GM12878 (cell line): ENCODE measurements at regions not wholly inside any gene's neighbourhood (a gene's known extent, or its start where the extent isn't known, plus 50 kb on each side); places are given as distances from the start of the nearest gene placed in this dataset.

Experiments
- BCLAF1 ChIP-seq: fragments of 450-650 bp; IDR thresholded peaks from 2 replicates; pipeline ENCODE4 v1.6.1; 2017; ENCODE audit warnings: antibody characterized with exemption, mild to moderate bottlenecking, moderate library complexity
- CBX5 ChIP-seq: sonication (generic); IDR thresholded peaks from 2 replicates; pipeline ENCODE4 v1.6.1; 2016; ENCODE audit warnings: low read depth, moderate library complexity, mild to moderate bottlenecking, inconsistent platforms
- CREB1 ChIP-seq: IDR thresholded peaks from 2 replicates; pipeline ENCODE4 v1.6.1; 2012; ENCODE audit warnings: low read depth, mild to moderate bottlenecking, inconsistent platforms
- EZH2 ChIP-seq: IDR thresholded peaks from 2 replicates; pipeline ENCODE4 v1.6.1; 2012; ENCODE audit warnings: low read depth, mild to moderate bottlenecking, control low read depth, inconsistent platforms, low read length, borderline replicate concordance; ENCODE audit not compliant: control insufficient read depth
- IKZF2 ChIP-seq, 2 experiments: fragments of 450-650 bp; IDR thresholded peaks; 2 replicates each; pipeline ENCODE4 v1.6.1; 2017; ENCODE audit warnings: mild to moderate bottlenecking in 2 of 2, moderate library complexity in 2 of 2
- POLR2A ChIP-seq: IDR thresholded peaks from 2 replicates; pipeline ENCODE4 v1.6.1; 2011; ENCODE audit warnings: low read depth, mild to moderate bottlenecking, low read length
- RAD21 ChIP-seq: IDR thresholded peaks from 2 replicates; pipeline ENCODE4 v1.6.1; 2011; ENCODE audit warnings: mild to moderate bottlenecking, low read depth, low read length, moderate library complexity; ENCODE audit not compliant: insufficient read depth
- SP1 ChIP-seq: IDR thresholded peaks from one replicate; pipeline ENCODE4 v1.6.1; 2011; ENCODE audit warnings: low read depth, low read length
- STAT1 ChIP-seq: fragments of 450-650 bp; conservative IDR thresholded peaks from 2 replicates; pipeline ENCODE4 v1.6.1; 2014; ENCODE audit warnings: antibody characterized with exemption, mild to moderate bottlenecking
- TAF1 ChIP-seq: IDR thresholded peaks from 2 replicates; pipeline ENCODE4 v1.6.1; 2011; ENCODE audit warnings: mild to moderate bottlenecking, low read depth, low read length, borderline replicate concordance
- USF2 ChIP-seq: IDR thresholded peaks from 2 replicates; pipeline ENCODE4 v1.6.1; 2011; ENCODE audit warnings: low read depth, low read length, improper control_type of control experiment, borderline replicate concordance
- TF ChIP-seq, protein P1 (sequence below), 3 experiments: IDR thresholded peaks in 2 of 3; conservative IDR thresholded peaks in 1 of 3; 2 replicates each; pipeline ENCODE4 v1.5.1; 2011; ENCODE audit warnings: low read depth in 3 of 3, low read length in 3 of 3, mild to moderate bottlenecking in 3 of 3, control low read depth in 2 of 3, moderate library complexity in 2 of 3, inconsistent platforms in 1 of 3, mixed read lengths in 1 of 3; ENCODE audit not compliant: control insufficient read depth in 2 of 3, insufficient read depth in 1 of 3; ENCODE audit errors: extremely low read depth in 1 of 3
- TF ChIP-seq, protein P2 (sequence below): IDR thresholded peaks from 2 replicates; pipeline ENCODE4 v1.6.1; 2011; ENCODE audit warnings: mild to moderate bottlenecking, low read depth, low read length, moderate library complexity; ENCODE audit not compliant: insufficient replicate concordance

- TF ChIP-seq, protein P1, sequence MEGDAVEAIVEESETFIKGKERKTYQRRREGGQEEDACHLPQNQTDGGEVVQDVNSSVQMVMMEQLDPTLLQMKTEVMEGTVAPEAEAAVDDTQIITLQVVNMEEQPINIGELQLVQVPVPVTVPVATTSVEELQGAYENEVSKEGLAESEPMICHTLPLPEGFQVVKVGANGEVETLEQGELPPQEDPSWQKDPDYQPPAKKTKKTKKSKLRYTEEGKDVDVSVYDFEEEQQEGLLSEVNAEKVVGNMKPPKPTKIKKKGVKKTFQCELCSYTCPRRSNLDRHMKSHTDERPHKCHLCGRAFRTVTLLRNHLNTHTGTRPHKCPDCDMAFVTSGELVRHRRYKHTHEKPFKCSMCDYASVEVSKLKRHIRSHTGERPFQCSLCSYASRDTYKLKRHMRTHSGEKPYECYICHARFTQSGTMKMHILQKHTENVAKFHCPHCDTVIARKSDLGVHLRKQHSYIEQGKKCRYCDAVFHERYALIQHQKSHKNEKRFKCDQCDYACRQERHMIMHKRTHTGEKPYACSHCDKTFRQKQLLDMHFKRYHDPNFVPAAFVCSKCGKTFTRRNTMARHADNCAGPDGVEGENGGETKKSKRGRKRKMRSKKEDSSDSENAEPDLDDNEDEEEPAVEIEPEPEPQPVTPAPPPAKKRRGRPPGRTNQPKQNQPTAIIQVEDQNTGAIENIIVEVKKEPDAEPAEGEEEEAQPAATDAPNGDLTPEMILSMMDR (IDR thresholded peaks at IDR 0.05 in 2 of 3, conservative IDR thresholded peaks at IDR 0.05 in 1 of 3; ENCODE audit: control insufficient read depth in 2 of 3, extremely low read depth in 1 of 3, insufficient read depth in 1 of 3, low read depth in 3 of 3, low read length in 3 of 3): no peak
- TF ChIP-seq TAF1 (no peak), USF2 (no peak), EZH2 (no peak), SP1 (no peak), CBX5 (no peak), RAD21 (no peak), BCLAF1 (no peak), STAT1 (no peak), IKZF2 (IDR thresholded peaks at IDR 0.05) (no peak), CREB1 (no peak), POLR2A (no peak)
- TF ChIP-seq, protein P2, sequence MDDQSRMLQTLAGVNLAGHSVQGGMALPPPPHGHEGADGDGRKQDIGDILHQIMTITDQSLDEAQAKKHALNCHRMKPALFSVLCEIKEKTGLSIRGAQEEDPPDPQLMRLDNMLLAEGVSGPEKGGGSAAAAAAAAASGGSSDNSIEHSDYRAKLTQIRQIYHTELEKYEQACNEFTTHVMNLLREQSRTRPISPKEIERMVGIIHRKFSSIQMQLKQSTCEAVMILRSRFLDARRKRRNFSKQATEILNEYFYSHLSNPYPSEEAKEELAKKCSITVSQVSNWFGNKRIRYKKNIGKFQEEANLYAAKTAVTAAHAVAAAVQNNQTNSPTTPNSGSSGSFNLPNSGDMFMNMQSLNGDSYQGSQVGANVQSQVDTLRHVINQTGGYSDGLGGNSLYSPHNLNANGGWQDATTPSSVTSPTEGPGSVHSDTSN: no peak
Observed at GRCh38 chr1:100616121-100616621, 78.2 kb downstream of the GPR88 start.
